ENCODE measurements at regions not wholly inside any gene's neighbourhood (a gene's known extent, or its start where the extent isn't known, plus 50 kb on each side); places are given as distances from the start of the nearest gene placed in this dataset.

GRCh38 chr1:70890408-70890807 is 157.2 kb downstream of the PTGER3 start:
- Histone ChIP-seq H3K4me1 (ENCODE audit: control insufficient read depth in 2 of 2, insufficient read depth in 2 of 2, low read length in 2 of 2) (no peaks in the 10 kb centered on the region), H3K79me2 (ENCODE audit: control insufficient read depth, insufficient read depth, low read length) (no peaks in the 10 kb centered on the region), H4K20me1 (ENCODE audit: control insufficient read depth, insufficient read depth, low read length, poor library complexity, severe bottlenecking) (no peaks in the 10 kb centered on the region), H3K27ac (ENCODE audit: low read length in 2 of 2) (no peak overlapping the region), H3K4me3 (ENCODE audit: control extremely low read depth in 1 of 5, extremely low read depth in 1 of 5, insufficient read depth in 1 of 5, low read depth in 2 of 5, low read length in 4 of 5) (no peak overlapping the region), H3K36me3 (replicated peaks in 1 of 2; ENCODE audit: control extremely low read depth in 1 of 2, control insufficient read depth in 1 of 2, extremely low read depth in 1 of 2, insufficient read depth in 2 of 2, low read length in 1 of 2) (no peaks in the 10 kb centered on the region), H2AFZ (ENCODE audit: insufficient read depth, low read depth, low read length, poor library complexity, severe bottlenecking) (no peak overlapping the region), H3K9me3 (ENCODE audit: control extremely low read depth in 1 of 3, control insufficient read depth in 2 of 3, insufficient read depth in 1 of 3, low read length in 2 of 3) (no peaks in the 10 kb centered on the region), H3K9ac (ENCODE audit: low read length) (no peak overlapping the region), H3K4me2 (replicated peaks; ENCODE audit: low read depth, low read length, poor library complexity, severe bottlenecking) (no peak overlapping the region), H3K27me3 (replicated peaks in 1 of 4; ENCODE audit: control extremely low read depth in 1 of 4, control insufficient read depth in 3 of 4, insufficient read depth in 4 of 4, low read length in 3 of 4) (no peaks in the 10 kb centered on the region)
- POLR2A ChIA-PET, result no interaction called here
- Mint-ChIP-seq H3K4me3 (no peak overlapping the region), H3K4me1 (no peaks in the 10 kb centered on the region), H3K27me3 (no peaks in the 10 kb centered on the region), H3K27ac (no peak overlapping the region), H3K9me3 (ENCODE audit: insufficient read depth) (no peaks in the 10 kb centered on the region)
- WGBS (ENCODE audit: insufficient coverage), result no CpG with 5 or more reads among the region's 2 CpGs
- CTCF ChIA-PET, result no interaction called here
- DNase-seq (no peak), ATAC-seq (ENCODE audit: low read depth) (no peak)
- no peak for TF ChIP-seq CTCF (IDR thresholded peaks at IDR 0.05)
- no peak for TF ChIP-seq EZH2 (IDR thresholded peaks at IDR 0.05; ENCODE audit: borderline replicate concordance, insufficient read depth, low read depth, low read length, poor library complexity, severe bottlenecking)
- intact Hi-C loops (cut with micrococcal nuclease), result no loop called here

- no peaks in the 10 kb centered on the region for H3K27me3 Mint-ChIP-seq
- no peak overlapping the region for H3K4me2 ChIP-seq (replicated peaks; ENCODE audit: low read depth, low read length, poor library complexity, severe bottlenecking)
- ChIA-PET POLR2A (no interaction called here), CTCF (no interaction called here)
- H3K36me3 ChIP-seq (replicated peaks in 1 of 2; ENCODE audit: control extremely low read depth in 1 of 2, control insufficient read depth in 1 of 2, extremely low read depth in 1 of 2, insufficient read depth in 2 of 2, low read length in 1 of 2), result no peaks in the 10 kb centered on the region
- no peak overlapping the region for H2AFZ ChIP-seq (ENCODE audit: insufficient read depth, low read depth, low read length, poor library complexity, severe bottlenecking)
- no peaks in the 10 kb centered on the region for H4K20me1 ChIP-seq (ENCODE audit: control insufficient read depth, insufficient read depth, low read length, poor library complexity, severe bottlenecking)
- H3K27ac Mint-ChIP-seq, result no peak overlapping the region
- TF ChIP-seq EZH2 (IDR thresholded peaks at IDR 0.05; ENCODE audit: borderline replicate concordance, insufficient read depth, low read depth, low read length, poor library complexity, severe bottlenecking) (no peak), CTCF (IDR thresholded peaks at IDR 0.05) (no peak)
- ATAC-seq (ENCODE audit: low read depth) (no peak), DNase-seq (no peak)
- H3K4me1 Mint-ChIP-seq, result no peaks in the 10 kb centered on the region
- no peaks in the 10 kb centered on the region for H3K4me1 ChIP-seq (ENCODE audit: control insufficient read depth in 2 of 2, insufficient read depth in 2 of 2, low read length in 2 of 2)
- no peaks in the 10 kb centered on the region for H3K9me3 Mint-ChIP-seq (ENCODE audit: insufficient read depth)
- no peak overlapping the region for H3K4me3 ChIP-seq (ENCODE audit: control extremely low read depth in 1 of 5, extremely low read depth in 1 of 5, insufficient read depth in 1 of 5, low read depth in 2 of 5, low read length in 4 of 5)
- intact Hi-C loops (cut with micrococcal nuclease), result no loop called here
- no peaks in the 10 kb centered on the region for H3K79me2 ChIP-seq (ENCODE audit: control insufficient read depth, insufficient read depth, low read length)
- H3K27ac ChIP-seq (ENCODE audit: low read length in 2 of 2), result no peak overlapping the region
- H3K9ac ChIP-seq (ENCODE audit: low read length), result no peak overlapping the region
- no peaks in the 10 kb centered on the region for H3K9me3 ChIP-seq (ENCODE audit: control extremely low read depth in 1 of 3, control insufficient read depth in 2 of 3, insufficient read depth in 1 of 3, low read length in 2 of 3)
- H3K27me3 ChIP-seq (replicated peaks in 1 of 4; ENCODE audit: control extremely low read depth in 1 of 4, control insufficient read depth in 3 of 4, insufficient read depth in 4 of 4, low read length in 3 of 4), result no peaks in the 10 kb centered on the region
- H3K4me3 Mint-ChIP-seq, result no peak overlapping the region
Observed at GRCh38 chr1:70891051-70891843, 156.4 kb downstream of the PTGER3 start.
